H1 (cell line): ENCODE measurements at regions not wholly inside any gene's neighbourhood (a gene's known extent, or its start where the extent isn't known, plus 50 kb on each side); places are given as distances from the start of the nearest gene placed in this dataset.

Experiments used
- GABPA ChIP-seq: IDR thresholded peaks from 2 replicates; pipeline ENCODE4 v1.6.1; 2011; ENCODE audit warnings: mild to moderate bottlenecking, low read length, moderate library complexity, borderline replicate concordance; ENCODE audit not compliant: insufficient read depth
- TCF12 ChIP-seq: IDR thresholded peaks from 2 replicates; pipeline ENCODE4 v1.6.1; 2011; ENCODE audit warnings: low read depth, mild to moderate bottlenecking, low read length

GRCh38 chr2:238669581-238670080 lies 178.3 kb upstream of the TWIST2 start (continued):
- TF ChIP-seq GABPA = no peak
- TF ChIP-seq TCF12 = no peak
- TF ChIP-seq, all 59 proteins: peak for 0
